ENCODE measurements at regions not wholly inside any gene's neighbourhood (a gene's known extent, or its start where the extent isn't known, plus 50 kb on each side); places are given as distances from the start of the nearest gene placed in this dataset.
A peak's percentile ranks its signal among the peaks of the same experiment; 100 is the strongest.

DNA sequence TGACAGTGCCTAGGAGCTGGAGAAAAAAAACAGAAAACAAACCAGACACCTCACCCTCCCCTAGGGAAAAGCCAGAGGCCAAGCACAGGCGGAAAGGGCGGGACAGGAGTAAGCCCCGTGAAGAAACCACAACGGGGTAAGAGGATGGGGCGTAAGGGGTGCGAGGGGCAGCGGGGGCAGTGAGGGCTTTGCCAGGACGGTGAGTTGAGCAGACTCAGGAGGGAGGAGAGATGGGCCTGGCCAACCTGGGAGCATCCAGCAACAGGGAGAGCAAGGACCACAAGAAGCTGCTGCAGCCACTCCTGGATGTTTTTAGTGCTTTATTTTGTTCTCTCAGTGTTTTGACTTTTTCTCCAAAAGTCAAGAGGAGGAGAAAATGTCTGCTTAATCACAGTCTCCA, 114.1 kb upstream of the SOX1 start:
- no peak overlapping the region for H2BK12ac ChIP-seq (ENCODE audit: low read depth, low read length)
- POLR2A ChIA-PET (ENCODE audit: partially characterized antibody), result no interaction called here
- no peaks in the 10 kb centered on the region for H3K79me2 ChIP-seq (ENCODE audit: control insufficient read depth in 1 of 2, insufficient read depth in 2 of 2, low read length in 2 of 2)

More for the DNA sequence above, 114.1 kb upstream of the SOX1 start:
- Histone ChIP-seq H3K23me2 (ENCODE audit: low read depth, low read length) (no peaks in the 10 kb centered on the region), H3K14ac (ENCODE audit: insufficient read length) (no peak overlapping the region), H3K36me3 (ENCODE audit: control insufficient read depth in 2 of 4, insufficient read depth in 4 of 4, low read length in 3 of 4) (no peaks in the 10 kb centered on the region), H4K20me1 (replicated peaks in 1 of 2; ENCODE audit: control insufficient read depth in 1 of 2, insufficient read depth in 2 of 2, low read length in 2 of 2) (no peaks in the 10 kb centered on the region), H3K4ac (replicated peaks; ENCODE audit: insufficient read length, low read depth, low read length) (no peak overlapping the region), H3K27me3 (replicated peaks in 1 of 4; ENCODE audit: control insufficient read depth in 3 of 4, extremely low read depth in 1 of 4, insufficient read depth in 3 of 4, low read length in 3 of 4) (no peaks in the 10 kb centered on the region), H3K27ac (ENCODE audit: low read depth, low read length) (no peak overlapping the region), H2BK5ac (ENCODE audit: low read depth, low read length) (no peak overlapping the region), H3K4me2 (ENCODE audit: insufficient read depth in 1 of 2, low read depth in 2 of 2, low read length in 2 of 2) (no peak overlapping the region), H2AFZ (ENCODE audit: low read length) (no peak overlapping the region), H4K8ac (ENCODE audit: extremely low read depth, insufficient read depth, low read length) (no peak overlapping the region), H4K91ac (replicated peaks; ENCODE audit: insufficient read length, low read length) (no peak overlapping the region), H3K18ac (ENCODE audit: extremely low read depth, low read length) (no peak overlapping the region), H2AK5ac (ENCODE audit: low read depth, low read length) (no peak overlapping the region), H4K5ac (ENCODE audit: insufficient read length, low read depth, low read length) (no peak overlapping the region), H3K56ac (replicated peaks; ENCODE audit: insufficient read length, low read depth, low read length) (no peak overlapping the region), H2BK20ac (ENCODE audit: low read length) (no peak overlapping the region), H2BK120ac (replicated peaks; ENCODE audit: low read depth, low read length) (no peak overlapping the region), H3K79me1 (ENCODE audit: low read depth, low read length) (peaks cover 3% of the 10 kb centered on the region; the same call in 1 of the 2 replicates), H2BK15ac (ENCODE audit: low read length) (no peak overlapping the region), H3K4me1 (replicated peaks in 1 of 4; ENCODE audit: control insufficient read depth in 3 of 4, insufficient read depth in 4 of 4, low read length in 3 of 4) (no peaks in the 10 kb centered on the region; a peak in 2 of 7 replicates), H3K23ac (ENCODE audit: insufficient read length) (no peak overlapping the region), H3K9me3 (ENCODE audit: insufficient read depth in 2 of 2, low read depth in 1 of 2, low read length in 1 of 2) (peaks cover 7 to 9% of the 10 kb centered on the region in 2 experiments; a peak in 2 of 4 replicates), H3K4me3 (ENCODE audit: extremely low read depth in 1 of 4, insufficient read depth in 2 of 4, low read depth in 3 of 4, low read length in 4 of 4) (no peak overlapping the region), H3K9ac (replicated peaks in 1 of 4; ENCODE audit: extremely low read depth in 1 of 4, low read depth in 3 of 4, low read length in 3 of 4) (no peak overlapping the region)
- TF ChIP-seq ATF2 (IDR thresholded peaks at IDR 0.05; ENCODE audit: low read length) (no peak), CBX5 (IDR thresholded peaks at IDR 0.05; ENCODE audit: low read depth, low read length) (no peak)
- CTCF ChIA-PET (ENCODE audit: partially characterized antibody), result interaction anchor here (0.7 kb wide), 1 partner anchor 651 kb away, joined by 4 read pairs; no protein-coding TSS in a partner anchor
- 94% methylated on average over 6 of the region's 8 CpGs; no CpG with 5 or more reads in 1 of the 2 experiments for WGBS, 2 experiments (ENCODE audit: extremely low coverage in 1 of 2, insufficient coverage in 1 of 2, insufficient read length in 1 of 2, insufficient replicate concordance in 2 of 2, low coverage in 1 of 2, low lambda C conversion rate in 2 of 2, missing lambda C conversion rate in 1 of 2)
- DNase-seq (ENCODE audit: low read depth in 1 of 2, low spot score in 2 of 2) (peak in 1 of 2 experiments; percentile 32), FAIRE-seq (no peak)
